Prostate gland (tissue), 2 donors: ENCODE measurements at regions not wholly inside any gene's neighbourhood (a gene's known extent, or its start where the extent isn't known, plus 50 kb on each side); places are given as distances from the start of the nearest gene placed in this dataset.

ENCODE experiments used
- DNase-seq: peaks from one replicate; pipeline ENCODE4 v3.0.0-alpha.2; 2019; ENCODE audit warnings: low spot score
- H3K27ac ChIP-seq, 2 donors: fragments of 200-600 bp; sonication (generic); 2 replicates each; pipeline ENCODE4 v1.5.1; 2017 to 2019
- H3K27me3 ChIP-seq: fragments of 200-600 bp; sonication (generic); replicated peaks from 2 replicates; pipeline ENCODE4 v1.5.1; 2019; ENCODE audit not compliant: insufficient read depth
- H3K36me3 ChIP-seq, 2 donors: fragments of 200-600 bp; sonication (generic); 1 replicate in 1 of 2; 2 replicates in 1 of 2; pipeline versions ENCODE4 v1.5.1 to v1.8.1; 2017 to 2019
- H3K4me1 ChIP-seq: fragments of 200-600 bp; sonication (generic); replicated peaks from 2 replicates; pipeline ENCODE4 v1.5.1; 2019
- H3K4me3 ChIP-seq, 2 donors: fragments of 200-600 bp; sonication (generic); 2 replicates each; pipeline ENCODE4 v1.5.1; 2017 to 2019
- H3K9me3 ChIP-seq: fragments of 200-600 bp; sonication (generic); 2 replicates; pipeline ENCODE4 v1.5.1; 2017
- CTCF ChIP-seq, 4 experiments: fragments of 200-600 bp in 2 of 4; fragments of 450-650 bp in 2 of 4; sonication (generic) in 2 of 4; IDR thresholded peaks; 1 replicate in 3 of 4; 2 replicates in 1 of 4; pipeline ENCODE4 v1.5.1; 2016 to 2019; ENCODE audit warnings: antibody characterized with exemption in 4 of 4, mild to moderate bottlenecking in 2 of 4, moderate library complexity in 2 of 4
- POLR2A ChIP-seq: fragments of 450-650 bp; IDR thresholded peaks from one replicate; pipeline ENCODE4 v1.6.1; 2016; ENCODE audit warnings: antibody characterized with exemption, mild to moderate bottlenecking
- POLR2AphosphoS5 ChIP-seq: sonication (generic); formaldehyde crosslinking; IDR thresholded peaks from one replicate; pipeline ENCODE4 v1.6.1; 2017; ENCODE audit warnings: antibody characterized with exemption
- WGBS: methylation state at CpG from one replicate; pipeline ENCODE4 v1.1.5; 2018; 5-methylcytosine and 5-hydroxymethylcytosine counted together
- intact Hi-C: fragments of 100-400 bp; cut with DNase I; formaldehyde crosslinking; loops from one replicate; pipeline ENCODE4 v1.14.2; 2022

GRCh38 chr6:159564456-159564855, 128.6 kb downstream of the SOD2 start:
- H3K27me3 ChIP-seq: no peaks in the 10 kb centered on the region
- no peaks in the 10 kb centered on the region for H3K4me1 ChIP-seq
- no peak overlapping the region for H3K27ac ChIP-seq
- WGBS: 64% methylated on average over 5 of the region's 5 CpGs
- no peak for TF ChIP-seq POLR2AphosphoS5
- no peak for TF ChIP-seq CTCF (IDR thresholded peaks at IDR 0.05)
- no peak for TF ChIP-seq POLR2A
- no peak for DNase-seq
- no peak overlapping the region for H3K4me3 ChIP-seq
- H3K9me3 ChIP-seq: no peaks in the 10 kb centered on the region
- no peaks in the 10 kb centered on the region for H3K36me3 ChIP-seq
- intact Hi-C loops: no loop called here

- no peak for DNase-seq
- H3K27me3 ChIP-seq: no peaks in the 10 kb centered on the region
- 50% methylated on average over 4 of the region's 4 CpGs for WGBS
- H3K27ac ChIP-seq: no peak overlapping the region
- no peaks in the 10 kb centered on the region for H3K36me3 ChIP-seq
- TF ChIP-seq POLR2AphosphoS5 (no peak), POLR2A (no peak), CTCF (IDR thresholded peaks at IDR 0.05) (no peak)
- no peaks in the 10 kb centered on the region for H3K4me1 ChIP-seq
- intact Hi-C loops: no loop called here
- H3K4me3 ChIP-seq: no peak overlapping the region
- no peaks in the 10 kb centered on the region for H3K9me3 ChIP-seq
These were observed 136.0 kb downstream of the SOD2 start for GRCh38 chr6:159557031-159557430.

- WGBS: 71% methylated on average over 5 of the region's 5 CpGs
- DNase-seq: no peak
- Histone ChIP-seq H3K4me1 (no peaks in the 10 kb centered on the region), H3K9me3 (no peaks in the 10 kb centered on the region), H3K27ac (no peak overlapping the region), H3K4me3 (no peak overlapping the region), H3K36me3 (no peaks in the 10 kb centered on the region), H3K27me3 (no peaks in the 10 kb centered on the region)
- intact Hi-C loops: no loop called here
- TF ChIP-seq POLR2A (no peak), POLR2AphosphoS5 (no peak), CTCF (IDR thresholded peaks at IDR 0.05) (no peak)
These were observed 137.8 kb downstream of the SOD2 start for GRCh38 chr6:159555082-159555875.

GRCh38 chr6:159541296-159541695, 151.7 kb downstream of the SOD2 start:
- Histone ChIP-seq H3K27ac (no peak overlapping the region), H3K27me3 (no peaks in the 10 kb centered on the region), H3K4me1 (no peaks in the 10 kb centered on the region), H3K4me3 (no peak overlapping the region), H3K36me3 (no peaks in the 10 kb centered on the region), H3K9me3 (no peaks in the 10 kb centered on the region)
- 64% methylated on average over 2 of the region's 2 CpGs for WGBS
- intact Hi-C loops: no loop called here
- TF ChIP-seq POLR2AphosphoS5: no peak
- TF ChIP-seq CTCF (IDR thresholded peaks at IDR 0.05): no peak
- TF ChIP-seq POLR2A: no peak
- DNase-seq: no peak

- TF ChIP-seq POLR2A (no peak), CTCF (IDR thresholded peaks at IDR 0.05) (no peak), POLR2AphosphoS5 (no peak)
- no peak overlapping the region for H3K4me3 ChIP-seq
- H3K36me3 ChIP-seq: no peaks in the 10 kb centered on the region
- no peak for DNase-seq
- no peaks in the 10 kb centered on the region for H3K27me3 ChIP-seq
- H3K4me1 ChIP-seq: no peaks in the 10 kb centered on the region
- no peak overlapping the region for H3K27ac ChIP-seq
- 72% methylated on average over 6 of the region's 6 CpGs for WGBS
- H3K9me3 ChIP-seq: no peaks in the 10 kb centered on the region
- intact Hi-C loops: no loop called here
These were observed 152.2 kb downstream of the SOD2 start for GRCh38 chr6:159540883-159541282.
